ENCODE measurements at regions not wholly inside any gene's neighbourhood (a gene's known extent, or its start where the extent isn't known, plus 50 kb on each side); places are given as distances from the start of the nearest gene placed in this dataset.

GRCh38 chr12:70069221-70070105 is 173.8 kb upstream of the CNOT2 start:
- no peak overlapping the region for H3K4me3 ChIP-seq (ENCODE audit: low read depth, low read length)
- H3K27ac ChIP-seq (ENCODE audit: low read depth, low read length), result no peak overlapping the region
- no peaks in the 10 kb centered on the region for H3K27me3 ChIP-seq (ENCODE audit: control insufficient read depth, insufficient read depth, low read length)
- no peak for DNase-seq (ENCODE audit: low read depth, low spot score)
- no peak for TF ChIP-seq CTCF (IDR thresholded peaks at IDR 0.05; ENCODE audit: low read depth, low read length)
- no peaks in the 10 kb centered on the region for H3K9me3 ChIP-seq (ENCODE audit: control insufficient read depth, insufficient read depth, low read length)
- POLR2A ChIA-PET, result no interaction called here
- CTCF ChIA-PET, result interaction anchor here (0.7 kb wide), 1 partner anchor 329 kb away, joined by 3 read pairs; no protein-coding TSS in a partner anchor

GRCh38 chr12:70070494-70071007 is 172.7 kb upstream of the CNOT2 start:
- no peak overlapping the region for H3K27ac ChIP-seq (ENCODE audit: low read depth, low read length)
- DNase-seq (ENCODE audit: low read depth, low spot score), result no peak

DNA sequence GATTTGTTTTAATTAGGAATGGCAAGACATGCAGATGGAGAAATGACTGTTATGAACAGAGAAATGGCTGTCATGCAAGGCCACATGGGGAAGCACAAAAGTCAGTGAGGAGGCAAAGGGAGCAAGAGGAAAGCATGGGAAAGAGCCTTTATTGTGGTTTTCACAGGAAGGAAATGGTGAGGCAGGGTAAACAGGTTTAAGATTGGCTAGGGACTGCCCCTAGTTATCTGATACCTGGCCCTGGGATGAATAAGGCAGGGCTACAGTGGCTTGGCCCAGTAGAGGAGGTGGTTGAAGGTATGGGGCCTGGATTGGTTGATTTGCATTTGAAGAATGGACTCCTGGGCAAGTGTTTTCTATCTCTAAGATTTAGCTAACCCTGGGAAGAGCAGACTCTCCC is 168.7 kb upstream of the CNOT2 start:
- ChIA-PET CTCF (no interaction called here), POLR2A (no interaction called here)
- DNase-seq (ENCODE audit: low read depth, low spot score), result no peak
- TF ChIP-seq CTCF (IDR thresholded peaks at IDR 0.05; ENCODE audit: low read depth, low read length), result no peak
- no peaks in the 10 kb centered on the region for H3K9me3 ChIP-seq (ENCODE audit: control insufficient read depth, insufficient read depth, low read length)
- H3K27me3 ChIP-seq (ENCODE audit: control insufficient read depth, insufficient read depth, low read length), result no peaks in the 10 kb centered on the region
- H3K27ac ChIP-seq (ENCODE audit: low read depth, low read length), result no peak overlapping the region
- no peak overlapping the region for H3K4me3 ChIP-seq (ENCODE audit: low read depth, low read length)

More at GRCh38 chr12:70070494-70071007, 172.7 kb upstream of the CNOT2 start:
- Histone ChIP-seq H3K4me3 (ENCODE audit: low read depth, low read length) (no peak overlapping the region), H3K27me3 (ENCODE audit: control insufficient read depth, insufficient read depth, low read length) (no peaks in the 10 kb centered on the region), H3K9me3 (ENCODE audit: control insufficient read depth, insufficient read depth, low read length) (no peaks in the 10 kb centered on the region)
- no peak for TF ChIP-seq CTCF (IDR thresholded peaks at IDR 0.05; ENCODE audit: low read depth, low read length)
- CTCF ChIA-PET, result no interaction called here
- POLR2A ChIA-PET, result no interaction called here

DNA sequence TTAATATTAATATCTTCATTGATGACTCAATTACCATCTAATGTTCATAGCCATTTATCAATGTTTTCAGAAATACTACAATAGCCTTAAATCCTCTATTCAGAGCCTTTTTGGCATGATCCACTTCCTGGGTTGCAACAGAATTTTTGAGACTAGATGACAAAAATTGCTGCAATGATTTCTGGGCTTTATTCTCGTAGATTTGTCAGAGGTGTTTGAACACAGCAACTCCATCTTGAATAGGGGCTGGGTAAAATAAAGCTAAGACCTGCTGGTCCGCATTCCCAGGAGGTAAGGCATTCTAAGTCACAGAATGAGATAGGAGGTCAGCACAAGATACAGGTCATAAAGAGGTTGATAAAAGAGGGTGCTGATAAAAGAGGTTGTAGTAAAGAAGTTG is 165.8 kb upstream of the CNOT2 start:
- Histone ChIP-seq H3K27me3 (ENCODE audit: control insufficient read depth, insufficient read depth, low read length) (no peaks in the 10 kb centered on the region), H3K27ac (ENCODE audit: low read depth, low read length) (no peak overlapping the region), H3K9me3 (ENCODE audit: control insufficient read depth, insufficient read depth, low read length) (no peaks in the 10 kb centered on the region), H3K4me3 (ENCODE audit: low read depth, low read length) (no peak overlapping the region)
- TF ChIP-seq CTCF (IDR thresholded peaks at IDR 0.05; ENCODE audit: low read depth, low read length), result no peak
- ChIA-PET POLR2A (no interaction called here), CTCF (no interaction called here)
- no peak for DNase-seq (ENCODE audit: low read depth, low spot score)

GRCh38 chr12:70078161-70078560 is 165.1 kb upstream of the CNOT2 start:
- POLR2A ChIA-PET, result no interaction called here

More at GRCh38 chr12:70078161-70078560, 165.1 kb upstream of the CNOT2 start:
- no peak for DNase-seq (ENCODE audit: low read depth, low spot score)
- no peak for TF ChIP-seq CTCF (IDR thresholded peaks at IDR 0.05; ENCODE audit: low read depth, low read length)
- no peaks in the 10 kb centered on the region for H3K27me3 ChIP-seq (ENCODE audit: control insufficient read depth, insufficient read depth, low read length)
- CTCF ChIA-PET, result no interaction called here
- H3K4me3 ChIP-seq (ENCODE audit: low read depth, low read length), result no peak overlapping the region
- H3K27ac ChIP-seq (ENCODE audit: low read depth, low read length), result no peak overlapping the region
- H3K9me3 ChIP-seq (ENCODE audit: control insufficient read depth, insufficient read depth, low read length), result no peaks in the 10 kb centered on the region
